HAP-1 (cell line): ENCODE measurements at regions not wholly inside any gene's neighbourhood (a gene's known extent, or its start where the extent isn't known, plus 50 kb on each side); places are given as distances from the start of the nearest gene placed in this dataset.

Experiments used
- DNase-seq, 2 experiments: peaks; one replicate each; pipeline ENCODE4 v3.0.0-alpha.2; 2016 to 2020; ENCODE audit warnings: low spot score in 2 of 2
- H3K27me3 ChIP-seq: fragments of 250-450 bp; sonication (Bioruptor Pico); 2 replicates; pipeline ENCODE4 v1.5.1; 2020; ENCODE audit warnings: low read depth, mild to moderate bottlenecking, moderate library complexity
- H3K36me3 ChIP-seq: fragments of 250-450 bp; sonication (Bioruptor Pico); replicated peaks from 2 replicates; pipeline ENCODE4 v1.5.1; 2020; ENCODE audit warnings: mild to moderate bottlenecking
- H3K4me1 ChIP-seq: fragments of 250-450 bp; sonication (Bioruptor Pico); 2 replicates; pipeline ENCODE4 v1.5.1; 2020; ENCODE audit warnings: mild to moderate bottlenecking
- H3K4me3 ChIP-seq: fragments of 250-450 bp; sonication (Bioruptor Pico); 2 replicates; pipeline ENCODE4 v1.5.1; 2020; ENCODE audit warnings: mild to moderate bottlenecking, moderate library complexity
- H3K9me3 ChIP-seq: fragments of 250-450 bp; sonication (Bioruptor Pico); 2 replicates; pipeline ENCODE4 v1.5.1; 2020; ENCODE audit warnings: mild to moderate bottlenecking, moderate library complexity
- in situ Hi-C: fragments of 300-500 bp; cut with MboI; formaldehyde crosslinking; loops from 3 replicates; pipeline ENCODE4 v1.14.3; 2020; ENCODE audit warnings: low sequenced_read_pairs, inconsistent platforms, mixed read lengths

DNA sequence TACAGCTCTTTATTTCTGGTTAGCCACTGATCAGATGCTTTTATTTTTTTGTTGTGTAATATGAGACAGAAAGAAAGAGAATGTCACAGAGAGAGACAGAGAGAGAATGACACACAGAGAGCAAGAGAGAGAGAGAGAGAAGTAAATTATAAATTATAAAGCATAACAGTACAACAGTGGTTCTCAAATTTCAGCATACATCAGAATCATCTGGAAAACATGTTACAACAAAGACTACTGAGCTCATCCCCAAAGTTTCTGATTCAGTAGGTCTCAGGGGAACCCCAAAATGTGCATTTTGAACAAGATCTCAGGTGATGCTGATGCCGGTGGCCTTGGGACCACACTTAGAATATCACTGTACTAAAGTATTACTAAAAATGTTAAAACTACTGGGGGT, 245.8 kb upstream of the DIAPH2 start:
- peaks cover 55% of the 10 kb centered on the region for H3K27me3 ChIP-seq
- no peak for DNase-seq
- peaks cover 2% of the 10 kb centered on the region; the same call in 1 of the 2 replicates for H3K4me1 ChIP-seq
- in situ Hi-C loops, result no loop called here
- H3K9me3 ChIP-seq, result no peaks in the 10 kb centered on the region
- no peaks in the 10 kb centered on the region for H3K36me3 ChIP-seq
- no peak overlapping the region for H3K4me3 ChIP-seq

DNA sequence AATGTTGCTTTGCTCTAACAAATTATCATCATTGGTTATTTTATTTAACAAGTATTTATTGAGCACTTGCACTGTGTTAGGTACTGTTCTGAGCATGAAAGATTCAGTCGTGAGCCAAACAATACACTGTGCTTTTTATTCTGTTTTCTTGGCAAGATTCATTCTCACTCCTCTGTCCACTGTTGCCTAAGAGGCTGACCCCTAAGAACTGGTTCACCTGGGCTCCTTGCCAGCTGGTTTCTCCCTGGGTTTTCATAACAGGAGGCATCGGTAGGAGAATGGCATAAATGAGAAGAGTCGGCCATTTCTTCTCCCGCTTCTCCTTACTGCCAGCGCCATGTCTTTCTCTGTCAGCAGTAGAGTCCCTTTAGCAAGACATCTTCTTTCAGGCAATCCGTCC, 243.7 kb upstream of the DIAPH2 start:
- peaks cover 4% of the 10 kb centered on the region; the same call in 1 of the 2 replicates for H3K4me1 ChIP-seq
- H3K36me3 ChIP-seq, result no peaks in the 10 kb centered on the region
- in situ Hi-C loops, result no loop called here
- no peak overlapping the region for H3K4me3 ChIP-seq
- H3K27me3 ChIP-seq, result peaks cover 66% of the 10 kb centered on the region
- no peaks in the 10 kb centered on the region for H3K9me3 ChIP-seq
- no peak for DNase-seq

DNA sequence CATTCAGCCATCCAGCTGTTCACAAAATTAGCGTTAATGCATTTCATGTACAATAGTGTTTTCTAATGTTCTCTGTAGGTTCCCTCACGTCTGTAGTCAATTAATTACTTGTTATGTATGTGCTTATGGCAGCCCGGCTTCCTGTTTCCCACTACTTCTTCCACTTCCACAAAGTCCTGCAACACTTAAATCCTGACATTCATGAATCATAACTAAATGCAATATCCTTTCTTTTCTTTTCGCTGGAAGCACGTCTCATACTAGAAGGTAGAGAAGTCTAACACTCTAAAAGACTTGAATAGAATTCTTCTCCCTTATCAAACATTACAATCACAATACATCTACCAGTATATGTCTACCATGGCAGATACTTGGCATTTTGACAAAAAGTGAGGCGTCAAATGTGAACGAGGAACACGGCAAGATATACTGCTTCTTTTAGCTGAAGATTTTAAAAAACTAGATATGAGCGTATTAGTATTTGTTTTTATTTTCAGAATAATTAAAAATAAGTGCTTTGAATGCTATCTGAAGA, 239.0 kb upstream of the DIAPH2 start:
- Histone ChIP-seq H3K36me3 (no peaks in the 10 kb centered on the region), H3K4me3 (no peak overlapping the region), H3K27me3 (peaks cover 36% of the 10 kb centered on the region), H3K9me3 (no peaks in the 10 kb centered on the region), H3K4me1 (peaks cover 4% of the 10 kb centered on the region; the same call in 1 of the 2 replicates)
- no peak for DNase-seq
- in situ Hi-C loops, result no loop called here

DNA sequence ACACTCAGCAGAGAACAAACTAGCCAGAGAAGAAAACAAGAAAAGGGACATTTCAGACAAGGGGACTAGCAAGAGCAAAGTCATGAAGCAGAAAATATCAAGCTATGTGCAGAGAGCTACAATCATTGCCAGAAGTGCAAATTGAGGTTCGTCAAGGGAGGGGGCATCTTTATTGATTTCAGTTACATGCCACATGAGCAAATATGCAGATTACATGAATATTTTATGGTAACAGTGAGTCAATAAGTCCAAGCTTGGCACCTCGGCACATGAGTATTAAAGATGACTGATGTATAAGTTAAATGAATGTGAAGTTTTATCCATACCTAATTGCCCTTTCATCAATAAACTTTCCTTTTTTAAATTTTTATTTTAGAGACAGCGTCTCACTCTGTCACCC, 238.1 kb upstream of the DIAPH2 start:
- in situ Hi-C loops, result no loop called here
- Histone ChIP-seq H3K4me1 (peaks cover 4% of the 10 kb centered on the region; the same call in 1 of the 2 replicates), H3K9me3 (no peaks in the 10 kb centered on the region), H3K36me3 (no peaks in the 10 kb centered on the region), H3K4me3 (no peak overlapping the region), H3K27me3 (peaks cover 29% of the 10 kb centered on the region)
- DNase-seq, result no peak

DNA sequence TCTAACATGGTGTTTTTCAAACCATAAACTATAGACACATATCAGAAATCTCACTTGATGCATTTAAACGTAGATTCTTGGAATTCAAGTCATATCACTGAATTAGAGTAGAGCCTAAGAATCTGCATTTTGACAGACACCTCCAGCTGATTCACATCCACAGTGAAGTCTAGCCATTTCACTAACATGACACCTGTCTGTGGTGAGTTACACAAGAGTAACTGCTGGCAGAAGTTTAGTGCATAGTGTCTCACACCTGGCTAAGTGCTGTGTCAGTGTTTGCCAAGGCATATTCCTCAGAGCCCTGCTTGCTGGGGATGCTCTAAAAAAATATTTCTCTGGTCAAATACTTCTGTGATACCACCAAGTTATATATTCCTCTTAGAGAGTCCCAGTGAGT, 237.5 kb upstream of the DIAPH2 start:
- Histone ChIP-seq H3K4me1 (peaks cover 4% of the 10 kb centered on the region; the same call in 1 of the 2 replicates), H3K4me3 (no peak overlapping the region), H3K9me3 (no peaks in the 10 kb centered on the region), H3K36me3 (no peaks in the 10 kb centered on the region), H3K27me3 (peaks cover 29% of the 10 kb centered on the region)
- in situ Hi-C loops, result no loop called here
- DNase-seq, result no peak

DNA sequence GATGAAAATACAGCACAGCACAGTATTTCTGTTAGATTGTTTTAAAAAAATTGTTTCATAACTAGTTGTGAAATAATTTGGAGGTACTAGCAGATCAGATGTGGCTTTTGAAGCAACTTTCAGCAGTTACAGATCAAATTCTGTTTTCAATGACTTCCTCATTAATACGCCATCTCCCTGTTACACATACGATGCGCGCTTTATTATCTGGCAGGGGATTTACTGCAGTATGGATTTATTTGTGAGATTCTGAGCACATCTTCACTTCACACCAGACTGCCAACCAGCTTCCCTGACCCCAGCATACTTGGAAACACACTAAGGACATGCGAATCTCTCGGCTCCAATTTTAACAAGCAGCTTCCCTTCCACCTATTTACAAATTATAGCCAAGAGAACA, 235.5 kb upstream of the DIAPH2 start:
- Histone ChIP-seq H3K27me3 (peaks cover 14% of the 10 kb centered on the region), H3K9me3 (no peaks in the 10 kb centered on the region), H3K36me3 (no peaks in the 10 kb centered on the region), H3K4me1 (peaks cover 4% of the 10 kb centered on the region; the same call in 1 of the 2 replicates), H3K4me3 (no peak overlapping the region)
- in situ Hi-C loops, result no loop called here
- DNase-seq, result no peak

DNA sequence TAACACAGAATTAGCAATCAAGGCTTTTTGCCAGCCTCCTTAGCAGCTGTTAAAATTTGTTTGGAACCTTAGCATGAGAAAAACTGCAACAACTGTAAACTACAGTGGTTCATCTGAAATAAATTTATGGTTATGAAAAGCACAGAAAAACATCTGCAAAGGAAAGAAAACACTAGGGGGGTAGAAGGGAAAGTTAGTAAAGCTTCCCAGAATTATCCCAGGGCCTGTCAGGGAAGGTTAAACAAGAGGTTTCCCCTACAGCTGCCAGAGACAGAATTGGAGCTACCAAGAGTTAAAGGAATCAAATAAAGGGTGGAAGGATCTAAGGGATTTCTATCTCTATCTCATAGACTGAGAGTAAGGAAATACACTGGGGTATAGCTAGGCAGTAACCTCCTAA, 234.7 kb upstream of the DIAPH2 start:
- no peak for DNase-seq

DNA sequence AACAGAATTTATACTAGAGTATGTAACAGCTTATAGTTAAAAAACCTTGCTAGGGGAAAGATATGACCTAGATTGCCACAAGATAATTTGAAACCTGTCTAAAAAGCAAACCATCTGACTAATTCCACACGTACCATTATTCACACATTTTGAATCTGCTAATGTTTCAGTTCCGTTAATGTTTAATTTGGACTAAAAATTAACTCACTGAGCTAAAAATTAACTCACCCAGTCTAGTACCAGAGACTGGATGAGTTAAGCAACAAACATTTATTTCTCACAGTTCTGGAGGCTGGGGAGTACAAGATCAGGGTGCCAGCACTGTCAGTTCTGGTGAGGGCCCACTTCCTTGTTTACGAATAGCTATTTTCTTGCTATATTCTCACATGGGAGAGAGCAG, 231.5 kb upstream of the DIAPH2 start:
- Histone ChIP-seq H3K9me3 (no peaks in the 10 kb centered on the region), H3K36me3 (no peaks in the 10 kb centered on the region), H3K27me3 (no peaks in the 10 kb centered on the region), H3K4me3 (no peak overlapping the region), H3K4me1 (no peaks in the 10 kb centered on the region)
- in situ Hi-C loops, result no loop called here
- DNase-seq, result no peak

More for the DNA sequence above, 234.7 kb upstream of the DIAPH2 start:
- in situ Hi-C loops, result no loop called here
- Histone ChIP-seq H3K27me3 (peaks cover 11% of the 10 kb centered on the region), H3K36me3 (no peaks in the 10 kb centered on the region), H3K4me1 (peaks cover 4% of the 10 kb centered on the region; the same call in 1 of the 2 replicates), H3K4me3 (no peak overlapping the region), H3K9me3 (no peaks in the 10 kb centered on the region)

DNA sequence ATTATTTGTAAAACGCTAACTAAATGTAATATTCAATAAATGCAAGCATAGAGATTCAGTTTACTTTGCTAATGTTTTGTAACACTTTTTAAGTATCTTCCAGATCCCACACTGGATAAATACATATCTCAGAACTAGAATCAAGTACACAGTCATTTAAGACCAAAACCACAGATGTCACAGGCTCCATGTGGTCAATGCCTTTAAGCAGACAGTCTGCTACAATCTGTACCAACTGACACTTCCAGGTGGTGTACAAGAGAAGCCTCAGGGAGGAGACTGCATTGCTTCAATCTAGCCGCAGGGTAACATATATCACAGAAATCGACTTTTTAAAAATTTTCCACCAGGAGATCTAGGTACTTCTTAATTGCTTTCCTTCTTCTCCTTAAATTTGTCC, 229.6 kb upstream of the DIAPH2 start:
- Histone ChIP-seq H3K4me1 (no peaks in the 10 kb centered on the region), H3K4me3 (no peak overlapping the region), H3K36me3 (no peaks in the 10 kb centered on the region), H3K27me3 (no peaks in the 10 kb centered on the region), H3K9me3 (no peaks in the 10 kb centered on the region)
- in situ Hi-C loops, result no loop called here
- DNase-seq, result no peak

DNA sequence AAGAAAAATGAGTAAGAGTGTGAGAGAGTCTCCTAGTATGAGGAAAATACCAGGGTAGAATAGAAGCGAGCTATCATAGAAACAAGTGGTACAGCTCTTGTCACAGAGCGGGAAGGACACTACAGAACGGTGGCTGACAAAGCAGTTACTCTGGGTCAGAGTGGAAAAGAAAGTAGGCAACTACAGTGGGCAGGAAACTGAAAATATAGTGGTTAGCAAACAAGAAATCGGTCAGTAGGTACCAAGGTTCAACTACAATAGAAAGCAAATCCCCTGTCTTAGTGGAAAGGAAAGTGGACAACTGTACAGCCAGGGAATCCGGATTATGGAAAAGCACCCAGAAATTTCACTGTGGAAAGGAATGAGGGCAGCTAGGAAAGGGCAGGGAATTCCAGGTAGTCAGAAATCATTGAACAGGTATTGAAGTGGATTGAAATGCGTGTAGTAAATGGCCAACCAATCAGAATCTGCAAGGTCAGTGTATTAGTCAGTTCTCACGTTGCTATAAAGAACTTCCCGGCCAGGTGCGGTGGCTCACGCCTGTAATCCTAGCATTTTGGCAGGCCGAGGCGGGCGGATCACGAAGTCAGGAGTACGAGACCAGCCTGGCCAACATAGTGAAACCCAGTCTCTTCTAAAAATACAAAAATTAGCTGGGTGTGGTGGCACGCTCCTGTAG, 219.6 kb upstream of the DIAPH2 start:
- H3K27me3 ChIP-seq, result no peaks in the 10 kb centered on the region; the same call in 1 of the 2 replicates
- in situ Hi-C loops, result no loop called here
- H3K9me3 ChIP-seq, result no peaks in the 10 kb centered on the region
- no peak overlapping the region for H3K4me3 ChIP-seq
- no peak for DNase-seq
- H3K4me1 ChIP-seq, result no peaks in the 10 kb centered on the region
- no peaks in the 10 kb centered on the region for H3K36me3 ChIP-seq

DNA sequence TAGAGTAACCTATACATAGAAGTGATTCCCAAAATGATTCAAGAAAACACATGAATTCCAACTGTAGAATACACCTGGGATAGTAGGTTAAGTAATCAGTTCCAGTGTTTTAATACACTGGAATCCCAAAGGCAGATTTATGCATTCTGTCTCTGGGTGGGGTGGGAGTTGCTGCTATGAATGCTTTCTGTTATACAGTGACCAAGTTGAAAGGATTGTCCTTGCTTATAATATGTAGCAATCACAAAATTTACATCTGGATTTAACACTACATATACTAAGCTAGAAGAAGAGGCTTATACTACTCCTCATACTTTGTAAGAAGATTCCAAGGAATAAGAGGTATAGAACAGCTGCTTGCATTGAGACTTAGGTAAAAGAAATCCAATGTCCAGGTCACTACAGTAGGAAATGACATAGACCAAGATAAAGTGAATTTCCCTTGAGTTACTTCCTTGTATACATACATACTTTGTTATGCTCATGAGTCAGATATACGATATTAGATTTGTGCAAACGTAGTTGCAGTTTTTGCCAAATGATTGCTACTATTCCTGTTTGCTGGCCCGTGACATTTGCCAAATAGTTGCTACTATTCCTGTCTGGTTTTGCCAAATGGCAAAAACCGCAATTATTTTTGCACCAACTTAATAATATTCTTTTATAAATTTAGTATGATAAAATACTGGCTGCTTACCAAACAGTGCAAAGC, 210.5 kb upstream of the DIAPH2 start:
- H3K27me3 ChIP-seq, result no peaks in the 10 kb centered on the region; the same call in 1 of the 2 replicates
- H3K4me3 ChIP-seq, result no peak overlapping the region
- H3K36me3 ChIP-seq, result no peaks in the 10 kb centered on the region
- DNase-seq, result no peak
- in situ Hi-C loops, result no loop called here
- no peaks in the 10 kb centered on the region for H3K4me1 ChIP-seq
- no peaks in the 10 kb centered on the region for H3K9me3 ChIP-seq

DNA sequence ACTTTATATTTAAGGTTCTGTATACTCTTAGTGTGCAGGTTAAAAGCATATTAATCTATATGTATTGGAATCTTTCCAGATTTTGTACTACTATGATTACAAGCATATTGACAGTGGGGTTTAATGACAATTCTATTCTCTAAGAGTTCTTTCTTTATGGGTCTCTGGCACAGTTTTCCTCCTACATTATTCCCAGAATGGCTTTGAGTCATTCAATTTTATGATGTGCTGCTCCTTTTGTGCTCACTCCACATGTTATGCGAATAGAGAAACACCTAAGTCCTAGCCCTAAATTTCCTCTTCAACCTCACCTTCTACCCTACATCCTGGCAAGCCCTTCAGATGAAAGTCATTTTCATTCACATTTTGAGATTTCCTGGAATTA, 209.9 kb upstream of the DIAPH2 start:
- no peak overlapping the region for H3K4me3 ChIP-seq
- no peaks in the 10 kb centered on the region; the same call in 1 of the 2 replicates for H3K27me3 ChIP-seq
- no peaks in the 10 kb centered on the region for H3K9me3 ChIP-seq
- in situ Hi-C loops, result no loop called here
- H3K36me3 ChIP-seq, result no peaks in the 10 kb centered on the region
- H3K4me1 ChIP-seq, result no peaks in the 10 kb centered on the region
- DNase-seq, result no peak

DNA sequence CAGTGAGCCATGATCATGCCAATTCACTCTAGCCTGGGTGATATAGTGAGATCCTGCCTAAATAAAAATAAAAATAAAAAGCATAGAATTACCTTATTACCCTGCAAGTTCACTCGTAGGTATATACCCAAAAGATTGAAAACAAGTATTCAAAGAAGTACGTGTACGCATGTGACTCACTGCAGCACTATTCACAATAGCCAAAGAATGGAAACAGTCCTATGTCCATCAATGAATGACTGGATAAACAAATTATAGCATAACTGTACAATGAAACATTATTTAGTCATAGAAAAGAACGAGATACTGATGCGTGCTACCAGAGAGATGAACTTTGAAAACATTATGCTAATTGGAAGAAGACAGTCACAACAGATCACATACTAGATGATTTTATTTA, 204.6 kb upstream of the DIAPH2 start:
- in situ Hi-C loops, result no loop called here
- DNase-seq, result no peak

DNA sequence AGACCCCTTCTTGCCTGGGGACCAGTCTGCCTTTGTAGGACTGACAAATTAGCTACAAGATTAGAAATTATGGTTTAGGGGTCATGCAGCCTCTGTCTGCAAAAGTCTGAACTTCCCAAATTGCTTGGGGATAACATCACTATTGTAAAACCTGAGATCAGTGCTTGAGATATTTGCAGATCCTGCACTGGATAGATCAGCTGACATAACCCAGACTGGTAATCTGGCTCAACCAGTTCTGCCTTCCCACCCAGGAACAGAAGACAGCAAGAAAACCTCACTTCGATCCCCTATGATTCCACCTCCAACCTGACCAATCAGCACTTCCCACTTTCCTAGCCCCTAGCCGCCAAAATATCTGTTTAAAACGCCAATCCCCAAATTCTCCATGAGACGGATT, 202.8 kb upstream of the DIAPH2 start:
- Histone ChIP-seq H3K9me3 (no peaks in the 10 kb centered on the region), H3K36me3 (no peaks in the 10 kb centered on the region), H3K4me3 (no peak overlapping the region), H3K27me3 (no peaks in the 10 kb centered on the region), H3K4me1 (peaks cover 12% of the 10 kb centered on the region)
- no peak for DNase-seq
- in situ Hi-C loops, result no loop called here

More for the DNA sequence above, 204.6 kb upstream of the DIAPH2 start:
- Histone ChIP-seq H3K9me3 (no peaks in the 10 kb centered on the region), H3K36me3 (no peaks in the 10 kb centered on the region), H3K27me3 (no peaks in the 10 kb centered on the region; the same call in 1 of the 2 replicates), H3K4me1 (peaks cover 12% of the 10 kb centered on the region), H3K4me3 (no peak overlapping the region)
